Suprapubic skin (tissue), 4 donors: ENCODE measurements at regions not wholly inside any gene's neighbourhood (a gene's known extent, or its start where the extent isn't known, plus 50 kb on each side); places are given as distances from the start of the nearest gene placed in this dataset.

ENCODE experiments used
- CTCF ChIP-seq, 2 donors: fragments of 200-600 bp in 1 of 2; fragments of 450-650 bp in 1 of 2; sonication (generic) in 1 of 2; IDR thresholded peaks; one replicate each; pipeline ENCODE4 v1.5.1; 2016 to 2019; ENCODE audit warnings: antibody characterized with exemption in 2 of 2, mild to moderate bottlenecking in 1 of 2, moderate library complexity in 1 of 2
- EP300 ChIP-seq: sonication (generic); formaldehyde crosslinking; IDR thresholded peaks from one replicate; pipeline ENCODE4 v1.6.1; 2017; ENCODE audit warnings: antibody characterized with exemption
- POLR2A ChIP-seq, 2 donors: fragments of 450-650 bp; IDR thresholded peaks; one replicate each; pipeline ENCODE4 v1.6.1; 2017; ENCODE audit warnings: antibody characterized with exemption in 2 of 2, mild to moderate bottlenecking in 2 of 2, moderate library complexity in 2 of 2
- POLR2AphosphoS5 ChIP-seq, 3 donors: sonication (generic); formaldehyde crosslinking; IDR thresholded peaks; one replicate each; pipeline ENCODE4 v1.6.1; 2017; ENCODE audit warnings: antibody characterized with exemption in 3 of 3

DNA sequence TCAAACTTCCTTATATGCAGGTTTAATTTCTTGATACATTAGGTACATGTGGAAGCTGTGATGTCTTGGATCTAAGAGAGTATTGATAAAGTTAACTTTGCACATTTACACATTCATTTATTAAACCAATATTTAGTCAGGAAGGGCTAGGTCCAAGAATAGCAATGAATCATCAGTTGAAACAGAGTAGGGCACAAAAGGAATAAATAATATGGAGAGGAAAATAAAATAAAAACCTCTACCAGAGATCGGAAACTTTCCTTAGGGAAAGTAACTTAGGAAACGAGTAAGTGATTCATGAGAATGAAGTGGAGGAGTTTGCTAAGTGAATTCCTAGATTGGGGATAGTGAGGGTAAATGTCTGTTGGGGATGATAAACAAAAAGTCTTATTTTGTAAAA, 259.4 kb upstream of the DACH1 start:
- TF ChIP-seq CTCF (IDR thresholded peaks at IDR 0.05), result no peak
- no peak for TF ChIP-seq POLR2AphosphoS5 (IDR thresholded peaks at IDR 0.05)
- TF ChIP-seq POLR2A (IDR thresholded peaks at IDR 0.05), result no peak
- no peak for TF ChIP-seq EP300
